Cardiac muscle cell (in vitro differentiated cells and primary cell): ENCODE measurements at regions not wholly inside any gene's neighbourhood (a gene's known extent, or its start where the extent isn't known, plus 50 kb on each side); places are given as distances from the start of the nearest gene placed in this dataset.
"Not testable (repeated sequence)": the region's sequence is repeated elsewhere in the genome, so short reads cannot be mapped to it uniquely, and the experiment has no call there.

Experiments
- DNase-seq, 2 donors: peaks; one replicate each; pipeline versions ENCODE4 v3.0.0 to v3.0.0-alpha.2; 2010 to 2017; ENCODE audit warnings: low read depth in 1 of 2, low spot score in 1 of 2
- H3K27ac ChIP-seq: fragments of 200-600 bp; sonication (generic); 2 replicates; pipeline ENCODE4 v1.5.1; 2016
- H3K27me3 ChIP-seq: fragments of 200-600 bp; sonication (generic); 2 replicates; pipeline ENCODE4 v1.6.0; 2016; ENCODE audit warnings: control low read depth
- H3K36me3 ChIP-seq: fragments of 200-600 bp; sonication (generic); 2 replicates; pipeline ENCODE4 v1.5.1; 2016; ENCODE audit warnings: control low read depth
- H3K4me1 ChIP-seq: fragments of 200-600 bp; sonication (generic); 2 replicates; pipeline ENCODE4 v1.8.1; 2017; ENCODE audit warnings: low read depth, mild to moderate bottlenecking, mixed run types
- H3K4me3 ChIP-seq: fragments of 200-600 bp; sonication (generic); 2 replicates; pipeline ENCODE4 v1.5.1; 2016; ENCODE audit warnings: mild to moderate bottlenecking
- H3K9me3 ChIP-seq: fragments of 200-600 bp; sonication (generic); 2 replicates; pipeline ENCODE4 v1.5.1; 2017; ENCODE audit warnings: low read depth, mild to moderate bottlenecking, control low read depth
- TF ChIP-seq, protein P1 (sequence below): IDR thresholded peaks from 2 replicates; pipeline ENCODE4 v1.5.1; 2012; ENCODE audit warnings: low read depth, mild to moderate bottlenecking, low read length

DNA sequence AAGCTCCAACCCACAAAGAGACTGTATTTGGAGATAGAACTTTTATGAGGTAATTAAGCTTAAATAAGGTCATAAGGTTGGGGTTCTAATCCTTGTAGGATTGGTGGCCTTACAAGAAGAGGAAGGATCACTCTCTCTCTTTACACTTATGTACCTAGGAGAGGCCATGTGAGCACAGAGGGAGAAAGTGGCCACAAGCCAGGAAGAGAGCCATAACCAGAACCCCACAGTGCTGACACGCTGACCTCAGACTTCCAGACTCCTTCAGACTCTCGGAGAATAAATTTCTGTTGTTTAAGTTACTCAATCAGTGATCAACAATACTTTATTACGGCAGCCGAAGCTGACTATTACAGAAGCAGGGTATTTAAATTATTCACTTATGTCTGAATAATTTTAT lies 430.5 kb upstream of the EPHA7 start:
- DNase-seq: no peak
- no peaks in the 10 kb centered on the region for H3K36me3 ChIP-seq
- H3K4me3 ChIP-seq: no peak overlapping the region
- no peaks in the 10 kb centered on the region for H3K9me3 ChIP-seq
- H3K27me3 ChIP-seq: no peaks in the 10 kb centered on the region
- H3K4me1 ChIP-seq: no peaks in the 10 kb centered on the region
- no peak overlapping the region for H3K27ac ChIP-seq
- TF ChIP-seq, protein P1, sequence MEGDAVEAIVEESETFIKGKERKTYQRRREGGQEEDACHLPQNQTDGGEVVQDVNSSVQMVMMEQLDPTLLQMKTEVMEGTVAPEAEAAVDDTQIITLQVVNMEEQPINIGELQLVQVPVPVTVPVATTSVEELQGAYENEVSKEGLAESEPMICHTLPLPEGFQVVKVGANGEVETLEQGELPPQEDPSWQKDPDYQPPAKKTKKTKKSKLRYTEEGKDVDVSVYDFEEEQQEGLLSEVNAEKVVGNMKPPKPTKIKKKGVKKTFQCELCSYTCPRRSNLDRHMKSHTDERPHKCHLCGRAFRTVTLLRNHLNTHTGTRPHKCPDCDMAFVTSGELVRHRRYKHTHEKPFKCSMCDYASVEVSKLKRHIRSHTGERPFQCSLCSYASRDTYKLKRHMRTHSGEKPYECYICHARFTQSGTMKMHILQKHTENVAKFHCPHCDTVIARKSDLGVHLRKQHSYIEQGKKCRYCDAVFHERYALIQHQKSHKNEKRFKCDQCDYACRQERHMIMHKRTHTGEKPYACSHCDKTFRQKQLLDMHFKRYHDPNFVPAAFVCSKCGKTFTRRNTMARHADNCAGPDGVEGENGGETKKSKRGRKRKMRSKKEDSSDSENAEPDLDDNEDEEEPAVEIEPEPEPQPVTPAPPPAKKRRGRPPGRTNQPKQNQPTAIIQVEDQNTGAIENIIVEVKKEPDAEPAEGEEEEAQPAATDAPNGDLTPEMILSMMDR: no peak

DNA sequence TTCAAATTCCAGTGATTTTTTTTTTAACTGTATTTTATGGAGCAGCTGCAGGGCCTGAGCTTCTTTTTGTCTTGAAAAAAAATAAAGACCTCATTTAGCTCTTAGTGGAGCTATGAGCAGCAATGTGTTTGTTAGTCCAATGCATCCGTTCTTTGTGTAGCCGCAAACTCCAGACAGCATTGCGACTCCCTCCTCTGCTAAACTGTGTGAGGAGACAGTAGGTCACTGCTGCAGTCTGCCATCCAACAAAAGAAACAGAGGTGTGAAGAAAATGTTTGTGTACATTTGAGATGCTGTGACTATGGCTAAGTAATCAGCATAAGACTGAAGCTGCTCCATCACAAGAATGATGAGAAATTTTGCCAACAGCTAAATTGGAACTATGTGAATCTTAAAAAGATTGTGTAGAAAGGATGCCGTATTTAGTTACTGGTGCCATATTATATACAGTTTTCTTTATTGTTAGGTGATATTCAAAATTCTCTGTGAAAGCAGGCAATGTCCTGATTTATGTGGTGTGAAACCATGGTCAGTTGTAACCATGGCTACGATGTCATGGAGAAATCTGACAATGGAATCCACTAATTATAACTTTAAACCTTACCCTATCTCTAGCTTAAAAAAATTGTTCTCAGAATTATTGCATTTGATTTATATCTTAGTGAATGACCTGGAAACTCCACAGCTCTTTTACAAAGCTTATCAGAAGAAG lies 428.8 kb upstream of the EPHA7 start:
- H3K27me3 ChIP-seq: no peaks in the 10 kb centered on the region
- H3K4me1 ChIP-seq: no peaks in the 10 kb centered on the region
- TF ChIP-seq, protein P1: no peak
- H3K27ac ChIP-seq: no peak overlapping the region
- H3K36me3 ChIP-seq: no peaks in the 10 kb centered on the region
- no peak overlapping the region for H3K4me3 ChIP-seq
- no peaks in the 10 kb centered on the region for H3K9me3 ChIP-seq
- no peak for DNase-seq

DNA sequence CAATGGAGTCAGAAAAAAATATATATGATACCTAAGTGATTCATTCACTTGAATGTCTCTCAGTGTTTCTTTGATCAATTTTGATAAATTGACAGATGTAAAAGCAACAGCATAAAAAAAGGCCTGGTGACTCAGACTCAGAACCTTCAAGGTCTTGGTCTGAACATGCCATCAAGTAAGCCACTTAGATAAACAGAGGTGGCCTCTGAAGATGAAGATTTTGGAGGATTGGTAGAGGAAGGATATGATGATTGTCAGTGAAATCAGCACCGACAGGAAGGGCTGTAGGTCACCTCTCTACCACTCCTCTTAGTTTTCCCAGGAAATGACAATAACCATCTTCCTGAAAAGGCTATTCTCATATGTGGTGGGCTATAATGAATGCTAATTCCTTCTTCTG lies 422.8 kb upstream of the EPHA7 start:
- DNase-seq: no peak
- no peak overlapping the region for H3K4me3 ChIP-seq
- no peaks in the 10 kb centered on the region for H3K9me3 ChIP-seq
- no peak overlapping the region for H3K27ac ChIP-seq
- TF ChIP-seq, protein P1: no peak
- no peaks in the 10 kb centered on the region for H3K4me1 ChIP-seq
- no peaks in the 10 kb centered on the region for H3K36me3 ChIP-seq
- H3K27me3 ChIP-seq: no peaks in the 10 kb centered on the region

DNA sequence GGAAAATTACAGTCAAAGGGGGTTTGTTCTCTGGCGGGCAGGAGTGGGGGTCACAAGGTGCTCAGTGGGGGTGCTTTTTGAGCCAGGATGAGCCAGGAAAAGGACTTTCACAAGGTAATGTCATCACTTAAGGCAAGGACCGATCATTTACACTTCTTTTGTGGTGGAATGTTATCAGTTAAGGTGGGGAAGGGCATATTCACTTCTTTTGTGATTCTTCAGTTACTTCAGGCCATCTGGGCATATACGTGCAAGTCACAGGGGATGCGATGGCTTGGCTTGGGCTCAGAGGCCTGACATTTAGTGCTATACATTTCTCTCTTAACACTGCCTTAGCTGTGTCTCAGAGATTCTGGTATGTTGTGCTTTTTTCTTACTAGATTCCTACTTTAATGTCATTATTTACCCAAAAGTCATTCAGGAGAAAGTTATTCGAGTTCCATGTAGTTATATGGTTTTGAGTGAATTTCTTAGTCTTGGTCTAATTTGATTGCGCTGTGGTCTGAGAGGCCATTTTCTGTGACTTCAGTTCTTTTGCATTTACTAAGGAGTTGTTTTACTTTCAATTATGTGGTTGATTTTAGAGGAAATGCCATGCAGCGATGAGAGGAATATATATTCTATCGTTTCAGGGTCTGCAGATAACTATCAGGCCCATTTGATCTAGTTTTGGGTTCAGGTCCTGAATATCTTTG lies 416.2 kb upstream of the EPHA7 start:
- H3K36me3 ChIP-seq, H3K9me3 ChIP-seq, H3K27ac ChIP-seq, DNase-seq, H3K4me3 ChIP-seq, H3K4me1 ChIP-seq: not testable (repeated sequence)
- H3K27me3 ChIP-seq: peaks cover 16% of the 10 kb centered on the region

DNA sequence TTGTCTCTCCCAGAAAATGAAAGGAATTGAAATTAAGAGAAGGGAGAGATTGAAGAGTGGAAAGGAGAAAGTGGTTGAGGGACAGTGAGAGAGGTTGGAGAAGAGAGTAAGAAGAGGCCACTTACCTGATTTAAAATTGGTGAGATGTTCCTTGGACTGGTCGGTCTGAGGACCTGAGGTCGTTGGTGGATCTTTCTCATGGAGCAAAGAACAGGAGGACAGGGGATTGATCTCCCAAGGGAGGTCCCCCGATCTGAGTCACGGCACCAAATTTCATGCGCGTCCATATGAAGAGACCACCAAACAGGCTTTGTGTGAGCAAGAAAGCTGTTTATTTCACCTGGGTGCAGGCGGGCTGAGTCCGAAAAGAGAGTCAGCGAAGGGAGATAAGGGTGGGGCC lies 415.7 kb upstream of the EPHA7 start:
- not testable (repeated sequence) for H3K4me3 ChIP-seq, H3K9me3 ChIP-seq, H3K36me3 ChIP-seq, DNase-seq, H3K27ac ChIP-seq, H3K4me1 ChIP-seq
- peaks cover 16% of the 10 kb centered on the region for H3K27me3 ChIP-seq

DNA sequence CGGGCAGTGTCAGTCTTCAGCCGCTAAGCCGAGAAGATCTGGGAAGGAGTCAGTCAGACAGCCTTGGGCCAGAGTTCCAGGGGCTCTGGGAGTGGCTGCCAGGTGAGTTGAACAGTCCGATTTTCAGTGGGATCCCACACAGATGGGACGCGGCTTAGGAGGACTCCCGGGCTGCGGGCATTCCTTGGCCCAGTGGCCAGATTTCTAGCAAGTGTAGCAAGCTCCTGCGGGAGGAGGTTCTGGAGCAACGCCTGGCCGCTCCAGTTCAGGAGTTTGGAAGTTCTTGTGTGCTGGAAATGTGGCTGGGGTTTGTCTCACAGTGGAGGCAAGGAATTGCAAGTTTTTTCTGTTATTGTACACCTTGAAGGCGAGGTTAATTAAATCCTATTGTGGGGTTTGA lies 414.0 kb upstream of the EPHA7 start:
- H3K36me3 ChIP-seq, H3K4me1 ChIP-seq, DNase-seq, H3K9me3 ChIP-seq, H3K4me3 ChIP-seq, H3K27ac ChIP-seq: not testable (repeated sequence)
- peaks cover 16% of the 10 kb centered on the region for H3K27me3 ChIP-seq

DNA sequence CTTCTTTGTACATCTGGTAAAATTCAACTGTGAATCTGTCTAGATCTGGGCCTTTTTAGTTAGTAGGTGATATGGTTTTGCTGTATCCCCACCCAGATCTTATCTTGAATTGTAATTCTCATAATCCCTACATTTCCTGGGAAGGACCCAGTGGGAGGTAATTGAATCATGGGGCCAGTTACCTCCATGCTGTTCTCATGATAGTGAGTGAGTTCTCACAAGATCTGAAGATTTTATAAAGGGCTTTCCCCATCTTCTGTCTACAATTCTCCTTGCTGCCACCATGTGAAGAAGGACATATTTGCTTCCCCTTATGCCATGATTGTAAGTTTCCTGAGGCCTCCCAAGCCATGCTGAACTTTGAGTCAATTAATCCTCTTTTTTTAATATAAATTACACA lies 410.4 kb upstream of the EPHA7 start:
- not testable (repeated sequence) for H3K27ac ChIP-seq, H3K9me3 ChIP-seq, H3K36me3 ChIP-seq, H3K4me3 ChIP-seq, H3K4me1 ChIP-seq, DNase-seq
- H3K27me3 ChIP-seq: peaks cover 12% of the 10 kb centered on the region
